Caco-2 (cell line): ENCODE measurements at regions not wholly inside any gene's neighbourhood (a gene's known extent, or its start where the extent isn't known, plus 50 kb on each side); places are given as distances from the start of the nearest gene placed in this dataset.

ENCODE experiments used
- BruUV-seq: library from RNA; stranded (reverse); fragments of 400-500 nt; replicated peaks from 2 replicates; lab custom pipeline; 2021; lab: Mats Ljungman, UMichigan
- CTCF ChIA-PET: fragments of 300-600 bp; sonication (Branson Sonifier 250); formaldehyde crosslinking; loops from one replicate; lab custom pipeline; 2022; ENCODE audit warnings: antibody characterized with exemption; lab: Charles Lee
- POLR2A ChIA-PET: fragments of 300-600 bp; sonication (Branson Sonifier 250); formaldehyde crosslinking; loops from one replicate; lab custom pipeline; 2022; ENCODE audit warnings: antibody characterized with exemption; lab: Charles Lee
- DNase-seq, 2 experiments: peaks; one replicate each; pipeline versions ENCODE4 v3.0.0 to v3.0.0-alpha.2; 2020 to 2022
- H3K27me3 ChIP-seq: replicated peaks from 2 replicates; pipeline ENCODE4 v1.6.0; 2011; ENCODE audit warnings: low read length; ENCODE audit not compliant: control insufficient read depth, insufficient read depth
- H3K36me3 ChIP-seq: 2 replicates; pipeline ENCODE4 v1.5.1; 2011; ENCODE audit warnings: low read length; ENCODE audit not compliant: control insufficient read depth, insufficient read depth
- H3K4me1 ChIP-seq: fragments of 250-450 bp; sonication (Bioruptor Pico); 2 replicates; pipeline ENCODE4 v1.5.1; 2020; ENCODE audit warnings: mild to moderate bottlenecking
- H3K4me3 ChIP-seq: 2 replicates; pipeline ENCODE4 v1.5.1; 2011; ENCODE audit warnings: low read depth, mild to moderate bottlenecking, control low read depth, low read length
- H3K9me3 ChIP-seq: fragments of 250-450 bp; sonication (Bioruptor Pico); 2 replicates; pipeline ENCODE4 v1.5.1; 2020; ENCODE audit warnings: mild to moderate bottlenecking, moderate library complexity
- H3K27ac Mint-ChIP-seq: one replicate; pipeline ENCODE4 v1.8.0; 2022; ENCODE audit warnings: mixed read lengths; ENCODE audit not compliant: unreplicated experiment
- H3K27me3 Mint-ChIP-seq: one replicate; pipeline ENCODE4 v1.8.0; 2022; ENCODE audit warnings: mixed read lengths; ENCODE audit not compliant: insufficient read depth, unreplicated experiment
- H3K36me3 Mint-ChIP-seq: one replicate; pipeline ENCODE4 v1.8.0; 2022; ENCODE audit warnings: mild to moderate bottlenecking, mixed read lengths; ENCODE audit not compliant: insufficient read depth, unreplicated experiment
- H3K4me1 Mint-ChIP-seq: one replicate; pipeline ENCODE4 v1.8.0; 2022; ENCODE audit warnings: low read depth, mixed read lengths; ENCODE audit not compliant: unreplicated experiment
- H3K4me3 Mint-ChIP-seq: one replicate; pipeline ENCODE4 v1.8.0; 2022; ENCODE audit warnings: mild to moderate bottlenecking, moderate library complexity, mixed read lengths; ENCODE audit not compliant: unreplicated experiment
- H3K9me3 Mint-ChIP-seq: one replicate; pipeline ENCODE4 v1.8.0; 2022; ENCODE audit warnings: mixed read lengths; ENCODE audit not compliant: unreplicated experiment
- intact Hi-C: fragments of 100-400 bp; cut with micrococcal nuclease; formaldehyde crosslinking; loops from one replicate; pipeline ENCODE4 v1.10.0; 2022; ENCODE audit not compliant: unreplicated experiment
- TF ChIP-seq, protein P1 (sequence below), 2 experiments: fragments of 200-600 bp in 1 of 2; IDR thresholded peaks; 1 replicate in 1 of 2; 2 replicates in 1 of 2; pipeline versions ENCODE4 v1.5.1 to v1.8.0; 2011 to 2022; ENCODE audit warnings: antibody characterized with exemption in 1 of 2, control low read depth in 1 of 2, inconsistent platforms in 1 of 2, low read depth in 1 of 2, low read length in 1 of 2, mild to moderate bottlenecking in 1 of 2, moderate library complexity in 1 of 2; ENCODE audit not compliant: insufficient read depth in 1 of 2, severe bottlenecking in 1 of 2, unreplicated experiment in 1 of 2

DNA sequence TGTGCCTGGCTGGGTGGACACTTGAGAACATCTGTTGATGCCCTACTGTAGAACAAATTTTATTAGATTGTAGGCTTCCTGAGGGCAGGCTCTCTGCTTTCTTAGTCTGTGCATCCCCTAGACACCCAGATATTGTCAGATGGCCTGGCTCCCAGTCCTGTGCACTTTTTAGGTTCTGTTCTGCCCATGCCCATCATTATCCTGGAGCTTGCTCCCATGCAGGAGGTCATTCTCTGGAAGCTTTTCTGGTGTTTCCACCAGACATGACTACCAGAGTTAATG is 213.3 kb downstream of the MYCN start:
- Mint-ChIP-seq H3K4me3 (no peak overlapping the region), H3K4me1 (peaks cover 6% of the 10 kb centered on the region), H3K27me3 (no peaks in the 10 kb centered on the region), H3K9me3 (no peaks in the 10 kb centered on the region), H3K27ac (no peak overlapping the region), H3K36me3 (no peaks in the 10 kb centered on the region)
- CTCF ChIA-PET, result no interaction called here
- TF ChIP-seq, protein P1, sequence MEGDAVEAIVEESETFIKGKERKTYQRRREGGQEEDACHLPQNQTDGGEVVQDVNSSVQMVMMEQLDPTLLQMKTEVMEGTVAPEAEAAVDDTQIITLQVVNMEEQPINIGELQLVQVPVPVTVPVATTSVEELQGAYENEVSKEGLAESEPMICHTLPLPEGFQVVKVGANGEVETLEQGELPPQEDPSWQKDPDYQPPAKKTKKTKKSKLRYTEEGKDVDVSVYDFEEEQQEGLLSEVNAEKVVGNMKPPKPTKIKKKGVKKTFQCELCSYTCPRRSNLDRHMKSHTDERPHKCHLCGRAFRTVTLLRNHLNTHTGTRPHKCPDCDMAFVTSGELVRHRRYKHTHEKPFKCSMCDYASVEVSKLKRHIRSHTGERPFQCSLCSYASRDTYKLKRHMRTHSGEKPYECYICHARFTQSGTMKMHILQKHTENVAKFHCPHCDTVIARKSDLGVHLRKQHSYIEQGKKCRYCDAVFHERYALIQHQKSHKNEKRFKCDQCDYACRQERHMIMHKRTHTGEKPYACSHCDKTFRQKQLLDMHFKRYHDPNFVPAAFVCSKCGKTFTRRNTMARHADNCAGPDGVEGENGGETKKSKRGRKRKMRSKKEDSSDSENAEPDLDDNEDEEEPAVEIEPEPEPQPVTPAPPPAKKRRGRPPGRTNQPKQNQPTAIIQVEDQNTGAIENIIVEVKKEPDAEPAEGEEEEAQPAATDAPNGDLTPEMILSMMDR (IDR thresholded peaks at IDR 0.05; ENCODE audit: insufficient read depth in 1 of 2, low read depth in 1 of 2, low read length in 1 of 2, severe bottlenecking in 1 of 2, unreplicated experiment in 1 of 2), result no peak
- no TSS peak for BruUV-seq
- Histone ChIP-seq H3K9me3 (no peaks in the 10 kb centered on the region), H3K4me3 (no peak overlapping the region), H3K27me3 (no peaks in the 10 kb centered on the region), H3K4me1 (no peaks in the 10 kb centered on the region), H3K36me3 (no peaks in the 10 kb centered on the region)
- no peak for DNase-seq
- intact Hi-C loops, result no loop called here
- POLR2A ChIA-PET, result no interaction called here

DNA sequence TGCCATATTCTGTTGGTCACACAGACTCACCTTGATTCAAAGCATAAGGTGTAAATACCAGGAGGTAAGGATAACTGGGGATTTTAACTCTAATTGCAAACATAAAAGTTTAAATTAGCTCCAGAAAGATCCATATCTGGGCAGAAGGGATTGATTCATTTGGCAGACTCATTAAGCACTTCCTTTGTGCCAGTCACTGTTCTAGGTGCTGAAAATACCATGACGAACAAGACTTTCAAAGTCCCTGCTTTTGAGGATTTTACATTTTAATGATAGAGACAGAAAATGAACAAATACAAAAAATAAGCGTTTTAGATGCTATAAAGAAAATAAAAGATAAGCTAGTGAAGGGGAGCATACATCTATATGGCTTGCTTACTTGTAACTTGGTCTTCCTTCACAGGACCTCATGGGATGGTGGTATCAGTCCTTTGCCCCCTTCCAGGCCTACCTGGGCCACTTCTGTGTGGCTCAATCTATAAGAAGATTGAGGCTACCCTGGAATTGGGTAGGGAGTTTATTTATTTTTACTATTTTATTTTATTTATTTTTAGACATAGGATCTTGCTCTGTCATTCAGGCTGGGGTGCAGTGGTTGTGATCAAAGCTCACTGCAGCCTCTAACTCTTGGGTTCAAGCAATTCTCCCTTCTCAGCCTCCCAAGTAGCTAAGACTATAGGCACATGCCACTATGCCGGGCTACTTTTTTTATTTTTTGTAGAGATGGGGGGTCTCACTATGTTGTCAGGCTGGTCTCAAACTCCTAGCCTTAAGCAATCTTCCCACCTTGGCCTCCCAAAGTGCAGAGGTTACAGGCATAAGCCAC is 212.8 kb downstream of the MYCN start:
- no TSS peak for BruUV-seq
- H3K27me3 ChIP-seq, result no peaks in the 10 kb centered on the region
- CTCF ChIA-PET, result no interaction called here
- H3K27me3 Mint-ChIP-seq, result no peaks in the 10 kb centered on the region
- no peaks in the 10 kb centered on the region for H3K9me3 Mint-ChIP-seq
- intact Hi-C loops, result no loop called here
- POLR2A ChIA-PET, result no interaction called here
- no peaks in the 10 kb centered on the region for H3K36me3 Mint-ChIP-seq
- no peaks in the 10 kb centered on the region for H3K36me3 ChIP-seq
- no peak overlapping the region for H3K4me3 ChIP-seq
- H3K4me1 ChIP-seq, result no peaks in the 10 kb centered on the region
- H3K9me3 ChIP-seq, result no peaks in the 10 kb centered on the region
- TF ChIP-seq, protein P1 (IDR thresholded peaks at IDR 0.05; ENCODE audit: insufficient read depth in 1 of 2, low read depth in 1 of 2, low read length in 1 of 2, severe bottlenecking in 1 of 2, unreplicated experiment in 1 of 2), result no peak
- no peak overlapping the region for H3K27ac Mint-ChIP-seq
- no peak for DNase-seq
- H3K4me1 Mint-ChIP-seq, result peaks cover 6% of the 10 kb centered on the region
- no peak overlapping the region for H3K4me3 Mint-ChIP-seq

DNA sequence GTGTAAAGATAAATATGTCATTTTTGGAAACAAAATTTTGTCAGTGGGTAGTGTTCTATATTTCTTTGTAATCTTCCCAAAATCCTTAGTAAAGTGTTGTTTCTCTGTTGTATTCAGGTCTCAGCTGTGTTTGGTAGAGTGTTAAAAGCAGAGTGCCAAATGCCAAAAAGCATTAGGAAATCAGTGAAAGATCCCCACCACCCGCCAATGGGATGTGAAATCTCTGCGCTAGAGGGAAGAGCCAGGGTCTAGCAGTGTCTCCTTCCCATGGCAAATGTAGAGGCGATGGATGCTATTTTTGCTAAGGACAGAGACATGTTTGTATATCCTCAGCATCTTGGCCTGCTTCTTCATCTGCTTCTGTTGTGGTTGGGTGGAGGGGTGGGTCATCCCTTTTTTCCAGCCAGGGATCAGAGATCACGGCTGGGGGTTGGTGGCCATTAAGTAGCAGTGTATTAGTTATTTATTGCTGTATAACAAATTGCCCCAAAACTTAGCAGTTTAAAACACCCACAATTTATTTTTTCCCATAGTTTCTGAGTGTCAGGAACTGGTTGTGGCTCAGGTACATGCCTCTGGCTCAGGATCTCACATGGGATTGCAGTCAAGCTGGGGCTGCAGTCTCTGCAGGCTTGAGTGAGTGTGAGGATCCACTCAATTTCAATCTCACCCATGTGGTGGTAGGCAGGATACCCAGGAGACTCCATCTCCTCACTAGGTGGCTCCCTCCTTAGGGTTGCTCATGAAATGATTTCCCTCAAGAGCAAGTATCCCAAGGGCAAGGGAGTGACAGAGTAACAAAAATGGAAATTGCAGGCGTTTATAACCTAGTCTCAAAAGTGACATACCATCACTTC is 211.9 kb downstream of the MYCN start:
- TF ChIP-seq, protein P1 (IDR thresholded peaks at IDR 0.05; ENCODE audit: insufficient read depth in 1 of 2, low read depth in 1 of 2, low read length in 1 of 2, severe bottlenecking in 1 of 2, unreplicated experiment in 1 of 2), result no peak
- Histone ChIP-seq H3K36me3 (no peaks in the 10 kb centered on the region), H3K4me3 (no peak overlapping the region), H3K4me1 (no peaks in the 10 kb centered on the region), H3K27me3 (no peaks in the 10 kb centered on the region), H3K9me3 (no peaks in the 10 kb centered on the region)
- Mint-ChIP-seq H3K9me3 (no peaks in the 10 kb centered on the region), H3K27ac (no peak overlapping the region), H3K27me3 (no peaks in the 10 kb centered on the region), H3K4me1 (peaks cover 6% of the 10 kb centered on the region), H3K36me3 (no peaks in the 10 kb centered on the region), H3K4me3 (no peak overlapping the region)
- POLR2A ChIA-PET, result no interaction called here
- no TSS peak for BruUV-seq
- intact Hi-C loops, result no loop called here
- DNase-seq, result no peak
- CTCF ChIA-PET, result no interaction called here
